Neural cell (in vitro differentiated cells): ENCODE measurements at regions not wholly inside any gene's neighbourhood (a gene's known extent, or its start where the extent isn't known, plus 50 kb on each side); places are given as distances from the start of the nearest gene placed in this dataset.

Experiments used
- H2AFZ ChIP-seq: fragments of 200-600, 300-800 bp; sonication (generic), shearing (Covaris generic); 2 replicates; pipeline ENCODE4 v1.6.0; 2014; ENCODE audit warnings: low read depth, mild to moderate bottlenecking, antibody characterized with exemption, low read length, moderate library complexity
- H3F3A ChIP-seq: fragments of 200-600 bp; shearing (Covaris generic); 2 replicates; pipeline ENCODE4 v1.6.1; 2016; ENCODE audit warnings: mild to moderate bottlenecking, moderate library complexity, mixed read lengths, antibody characterized with exemption, low read length; ENCODE audit not compliant: insufficient read depth, poor library complexity, severe bottlenecking
- H3K27ac ChIP-seq: fragments of 200-600, 300-800 bp; sonication (generic), shearing (Covaris generic); 2 replicates; pipeline ENCODE4 v1.5.1; 2014; ENCODE audit warnings: mild to moderate bottlenecking, low read length, moderate library complexity
- H3K27me3 ChIP-seq: fragments of 300-800, 200-600 bp; sonication (generic), shearing (Covaris generic); 2 replicates; pipeline ENCODE4 v1.6.0; 2014; ENCODE audit warnings: mild to moderate bottlenecking, low read depth, low read length, moderate library complexity; ENCODE audit not compliant: insufficient read depth
- H3K36me3 ChIP-seq: fragments of 300-800, 200-600 bp; sonication (generic), shearing (Covaris generic); 2 replicates; pipeline ENCODE4 v1.5.1; 2014; ENCODE audit warnings: mild to moderate bottlenecking, antibody characterized with exemption, low read length, moderate library complexity; ENCODE audit not compliant: insufficient read depth
- H3K4me2 ChIP-seq: fragments of 300-800, 200-600 bp; sonication (generic), shearing (Covaris generic); 2 replicates; pipeline ENCODE4 v1.6.0; 2014; ENCODE audit warnings: mild to moderate bottlenecking, low read length
- H3K4me3 ChIP-seq: fragments of 300-800, 200-600 bp; sonication (generic), shearing (Covaris generic); 2 replicates; pipeline ENCODE4 v1.5.1; 2014; ENCODE audit warnings: mild to moderate bottlenecking, low read length, moderate library complexity
- H3K79me2 ChIP-seq: fragments of 200-600 bp; shearing (Covaris generic); replicated peaks from 2 replicates; pipeline ENCODE4 v1.6.0; 2014; ENCODE audit warnings: mild to moderate bottlenecking, low read length, moderate library complexity; ENCODE audit not compliant: insufficient read depth
- H3K9ac ChIP-seq: fragments of 300-800, 200-600 bp; sonication (generic), shearing (Covaris generic); 2 replicates; pipeline ENCODE4 v1.6.1; 2016; ENCODE audit warnings: mild to moderate bottlenecking, low read length, mixed read lengths
- H3K9me2 ChIP-seq: fragments of 200-600 bp; shearing (Covaris generic); 2 replicates; pipeline ENCODE4 v1.6.1; 2016; ENCODE audit warnings: mild to moderate bottlenecking, low read length, mixed read lengths; ENCODE audit not compliant: insufficient read depth
- H3K9me3 ChIP-seq: fragments of 200-600, 300-800 bp; sonication (generic), shearing (Covaris generic); 2 replicates; pipeline ENCODE4 v1.6.1; 2016; ENCODE audit warnings: mild to moderate bottlenecking, mixed run types, low read length, moderate library complexity, mixed read lengths
- H4K20me1 ChIP-seq: fragments of 200-600 bp; shearing (Covaris generic); 2 replicates; pipeline ENCODE4 v1.6.1; 2016; ENCODE audit warnings: mild to moderate bottlenecking, mixed run types; ENCODE audit not compliant: insufficient read depth
- EP300 ChIP-seq: fragments of 450-650 bp; conservative IDR thresholded peaks from 2 replicates; pipeline ENCODE4 v1.6.1; 2014; ENCODE audit warnings: antibody characterized with exemption, mild to moderate bottlenecking, moderate library complexity; ENCODE audit not compliant: poor library complexity, severe bottlenecking
- EZH2 ChIP-seq: fragments of 200-600, 300-800 bp; shearing (Covaris generic), sonication (generic); IDR thresholded peaks from 2 replicates; pipeline ENCODE4 v1.6.1; 2014; ENCODE audit warnings: antibody characterized with exemption, low read length, borderline replicate concordance, mild to moderate bottlenecking; ENCODE audit not compliant: insufficient read depth, poor library complexity, severe bottlenecking
- MXI1 ChIP-seq: fragments of 450-650 bp; conservative IDR thresholded peaks from 2 replicates; pipeline ENCODE4 v1.6.1; 2014; ENCODE audit warnings: antibody characterized with exemption, mild to moderate bottlenecking; ENCODE audit not compliant: poor library complexity, severe bottlenecking
- POLR2AphosphoS5 ChIP-seq: IDR thresholded peaks from 2 replicates; pipeline ENCODE4 v1.6.1; 2012
- RAD21 ChIP-seq: fragments of 450-650 bp; conservative IDR thresholded peaks from 2 replicates; pipeline ENCODE4 v1.6.1; 2014; ENCODE audit warnings: antibody characterized with exemption, mild to moderate bottlenecking, moderate library complexity
- SMC3 ChIP-seq: fragments of 450-650 bp; conservative IDR thresholded peaks from 2 replicates; pipeline ENCODE4 v1.6.1; 2014; ENCODE audit warnings: antibody characterized with exemption, mild to moderate bottlenecking, moderate library complexity; ENCODE audit not compliant: poor library complexity
- TAF1 ChIP-seq: IDR thresholded peaks from 2 replicates; pipeline ENCODE4 v1.6.1; 2012; ENCODE audit warnings: low read depth
- TF ChIP-seq, protein P1 (sequence below): fragments of 450-650 bp; IDR thresholded peaks from 2 replicates; pipeline ENCODE4 v1.5.1; 2014; ENCODE audit warnings: antibody characterized with exemption, mild to moderate bottlenecking, moderate library complexity; ENCODE audit not compliant: poor library complexity, severe bottlenecking
- TF ChIP-seq, protein P2 (sequence below): IDR thresholded peaks from 2 replicates; pipeline ENCODE4 v1.6.1; 2012; ENCODE audit warnings: borderline replicate concordance

DNA sequence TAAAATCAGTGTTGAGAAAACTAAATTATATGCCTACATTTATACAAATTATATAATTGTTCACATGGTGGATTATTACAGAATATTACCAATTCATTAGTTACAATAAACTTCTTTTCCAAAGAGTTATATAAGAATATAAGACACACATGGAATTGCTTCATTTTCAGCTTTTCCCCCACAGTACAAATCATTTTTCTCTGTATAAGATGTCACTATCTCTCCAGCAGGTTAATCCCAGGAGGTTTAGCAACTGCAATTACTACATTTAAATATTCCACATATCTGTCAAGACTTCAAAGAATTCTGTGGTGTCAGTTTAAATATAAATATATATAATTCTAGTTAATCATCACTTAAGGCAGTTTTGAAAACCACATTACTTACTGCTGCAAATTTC is 59.6 kb upstream of the G2E3 start:
- Histone ChIP-seq H3K9me3 (no peaks in the 10 kb centered on the region), H3K4me2 (peak overlapping the region; percentile 46), H3K79me2 (no peaks in the 10 kb centered on the region), H3F3A (peaks cover 10% of the 10 kb centered on the region), H3K4me3 (peak overlapping the region; percentile 40), H3K9me2 (no peaks in the 10 kb centered on the region), H2AFZ (no peak overlapping the region), H3K27ac (peak overlapping the region; percentile 59), H3K9ac (no peak overlapping the region), H3K27me3 (no peaks in the 10 kb centered on the region), H3K36me3 (no peaks in the 10 kb centered on the region), H4K20me1 (no peaks in the 10 kb centered on the region)
- TF ChIP-seq, protein P1, sequence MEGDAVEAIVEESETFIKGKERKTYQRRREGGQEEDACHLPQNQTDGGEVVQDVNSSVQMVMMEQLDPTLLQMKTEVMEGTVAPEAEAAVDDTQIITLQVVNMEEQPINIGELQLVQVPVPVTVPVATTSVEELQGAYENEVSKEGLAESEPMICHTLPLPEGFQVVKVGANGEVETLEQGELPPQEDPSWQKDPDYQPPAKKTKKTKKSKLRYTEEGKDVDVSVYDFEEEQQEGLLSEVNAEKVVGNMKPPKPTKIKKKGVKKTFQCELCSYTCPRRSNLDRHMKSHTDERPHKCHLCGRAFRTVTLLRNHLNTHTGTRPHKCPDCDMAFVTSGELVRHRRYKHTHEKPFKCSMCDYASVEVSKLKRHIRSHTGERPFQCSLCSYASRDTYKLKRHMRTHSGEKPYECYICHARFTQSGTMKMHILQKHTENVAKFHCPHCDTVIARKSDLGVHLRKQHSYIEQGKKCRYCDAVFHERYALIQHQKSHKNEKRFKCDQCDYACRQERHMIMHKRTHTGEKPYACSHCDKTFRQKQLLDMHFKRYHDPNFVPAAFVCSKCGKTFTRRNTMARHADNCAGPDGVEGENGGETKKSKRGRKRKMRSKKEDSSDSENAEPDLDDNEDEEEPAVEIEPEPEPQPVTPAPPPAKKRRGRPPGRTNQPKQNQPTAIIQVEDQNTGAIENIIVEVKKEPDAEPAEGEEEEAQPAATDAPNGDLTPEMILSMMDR = no peak
- TF ChIP-seq RAD21 (no peak), EZH2 (no peak), EP300 (peak; percentile 54), TAF1 (no peak), SMC3 (no peak), MXI1 (no peak), POLR2AphosphoS5 (peak; percentile 66)
- TF ChIP-seq, protein P2, sequence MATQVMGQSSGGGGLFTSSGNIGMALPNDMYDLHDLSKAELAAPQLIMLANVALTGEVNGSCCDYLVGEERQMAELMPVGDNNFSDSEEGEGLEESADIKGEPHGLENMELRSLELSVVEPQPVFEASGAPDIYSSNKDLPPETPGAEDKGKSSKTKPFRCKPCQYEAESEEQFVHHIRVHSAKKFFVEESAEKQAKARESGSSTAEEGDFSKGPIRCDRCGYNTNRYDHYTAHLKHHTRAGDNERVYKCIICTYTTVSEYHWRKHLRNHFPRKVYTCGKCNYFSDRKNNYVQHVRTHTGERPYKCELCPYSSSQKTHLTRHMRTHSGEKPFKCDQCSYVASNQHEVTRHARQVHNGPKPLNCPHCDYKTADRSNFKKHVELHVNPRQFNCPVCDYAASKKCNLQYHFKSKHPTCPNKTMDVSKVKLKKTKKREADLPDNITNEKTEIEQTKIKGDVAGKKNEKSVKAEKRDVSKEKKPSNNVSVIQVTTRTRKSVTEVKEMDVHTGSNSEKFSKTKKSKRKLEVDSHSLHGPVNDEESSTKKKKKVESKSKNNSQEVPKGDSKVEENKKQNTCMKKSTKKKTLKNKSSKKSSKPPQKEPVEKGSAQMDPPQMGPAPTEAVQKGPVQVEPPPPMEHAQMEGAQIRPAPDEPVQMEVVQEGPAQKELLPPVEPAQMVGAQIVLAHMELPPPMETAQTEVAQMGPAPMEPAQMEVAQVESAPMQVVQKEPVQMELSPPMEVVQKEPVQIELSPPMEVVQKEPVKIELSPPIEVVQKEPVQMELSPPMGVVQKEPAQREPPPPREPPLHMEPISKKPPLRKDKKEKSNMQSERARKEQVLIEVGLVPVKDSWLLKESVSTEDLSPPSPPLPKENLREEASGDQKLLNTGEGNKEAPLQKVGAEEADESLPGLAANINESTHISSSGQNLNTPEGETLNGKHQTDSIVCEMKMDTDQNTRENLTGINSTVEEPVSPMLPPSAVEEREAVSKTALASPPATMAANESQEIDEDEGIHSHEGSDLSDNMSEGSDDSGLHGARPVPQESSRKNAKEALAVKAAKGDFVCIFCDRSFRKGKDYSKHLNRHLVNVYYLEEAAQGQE = no peak

DNA sequence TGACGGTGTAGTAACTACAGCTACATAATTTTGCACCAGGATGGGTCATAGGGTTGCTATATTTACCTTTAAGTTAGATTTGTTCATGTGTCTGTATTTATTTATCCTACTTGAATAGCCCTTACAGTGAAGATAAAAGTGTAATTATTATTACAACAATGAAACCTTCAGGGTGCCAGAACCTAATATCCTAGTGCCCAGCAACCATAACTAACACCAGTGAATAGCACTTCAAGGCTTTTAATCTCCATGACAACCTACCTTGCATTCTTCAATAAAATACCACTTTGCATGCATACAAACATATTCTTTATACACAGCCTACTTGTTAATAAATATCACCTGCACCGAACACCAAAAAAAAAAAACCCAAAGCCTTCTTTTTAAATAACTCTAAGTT is 58.7 kb upstream of the G2E3 start:
- Histone ChIP-seq H3K27me3 (no peaks in the 10 kb centered on the region), H3K4me3 (peak overlapping the region; percentile 40), H3K36me3 (no peaks in the 10 kb centered on the region), H2AFZ (no peak overlapping the region), H3K9ac (peak overlapping the region; percentile 33), H3K4me2 (peak overlapping the region; percentile 46), H4K20me1 (no peaks in the 10 kb centered on the region), H3K9me3 (no peaks in the 10 kb centered on the region), H3F3A (peaks cover 10% of the 10 kb centered on the region), H3K9me2 (no peaks in the 10 kb centered on the region), H3K27ac (peak overlapping the region; percentile 59), H3K79me2 (no peaks in the 10 kb centered on the region)
- TF ChIP-seq TAF1 (no peak), POLR2AphosphoS5 (no peak), EZH2 (no peak), EP300 (peak; percentile 48), SMC3 (no peak)
- TF ChIP-seq, protein P1 = no peak
